ENCODE measurements at regions not wholly inside any gene's neighbourhood (a gene's known extent, or its start where the extent isn't known, plus 50 kb on each side); places are given as distances from the start of the nearest gene placed in this dataset.
"Not testable (repeated sequence)": the region's sequence is repeated elsewhere in the genome, so short reads cannot be mapped to it uniquely, and the experiment has no call there.

- no peak for TF ChIP-seq CTCF (IDR thresholded peaks at IDR 0.05; ENCODE audit: low read depth, low read length)
Observed at GRCh38 chr5:29469581-29469980, 1723.9 kb upstream of the CDH6 start.

GRCh38 chr5:29462241-29462640 lies 1731.2 kb upstream of the CDH6 start:
- no peak overlapping the region for H3K4me3 ChIP-seq (ENCODE audit: low read depth, low read length)
- no peak for TF ChIP-seq CTCF (IDR thresholded peaks at IDR 0.05; ENCODE audit: low read depth, low read length)

More at GRCh38 chr5:29469581-29469980, 1723.9 kb upstream of the CDH6 start:
- no peak overlapping the region for H3K4me3 ChIP-seq (ENCODE audit: low read depth, low read length)

GRCh38 chr5:29460971-29461559 lies 1732.4 kb upstream of the CDH6 start:
- no peak for TF ChIP-seq CTCF (IDR thresholded peaks at IDR 0.05; ENCODE audit: low read depth, low read length)
- H3K4me3 ChIP-seq (ENCODE audit: low read depth, low read length) = no peak overlapping the region

DNA sequence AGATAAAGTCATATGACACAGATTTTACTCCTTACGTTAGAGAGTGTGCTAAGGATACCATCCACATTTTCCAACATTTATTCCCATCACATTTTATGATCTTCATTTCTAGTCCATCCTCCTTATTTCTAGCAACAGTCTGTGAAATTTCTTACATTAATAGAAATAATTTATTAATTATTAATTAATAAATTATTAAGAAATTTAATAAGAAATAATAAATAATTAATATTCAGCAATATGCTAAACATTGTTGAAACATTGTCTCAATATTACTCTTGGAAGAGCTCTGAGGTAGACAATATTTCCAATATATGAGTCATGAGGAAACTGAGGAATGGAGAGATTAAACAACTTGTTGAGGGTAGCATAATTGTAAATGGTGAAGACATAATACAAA lies 1742.5 kb upstream of the CDH6 start:
- H3K4me3 ChIP-seq (ENCODE audit: low read depth, low read length) = not testable (repeated sequence)

- no peak for TF ChIP-seq CTCF (IDR thresholded peaks at IDR 0.05; ENCODE audit: low read depth, low read length)
- H3K4me3 ChIP-seq (ENCODE audit: low read depth, low read length) = no peak overlapping the region
Observed at GRCh38 chr5:29414681-29415080, 1778.8 kb upstream of the CDH6 start.

- no peak for TF ChIP-seq CTCF (IDR thresholded peaks at IDR 0.05; ENCODE audit: low read depth, low read length)
- no peak overlapping the region for H3K4me3 ChIP-seq (ENCODE audit: low read depth, low read length)
Observed at GRCh38 chr5:29412979-29413378, 1780.5 kb upstream of the CDH6 start.

- no peak for TF ChIP-seq CTCF (IDR thresholded peaks at IDR 0.05; ENCODE audit: low read depth, low read length)
- no peak overlapping the region for H3K4me3 ChIP-seq (ENCODE audit: low read depth, low read length)
Observed at GRCh38 chr5:29402270-29402669, 1791.2 kb upstream of the CDH6 start.

GRCh38 chr5:29389993-29390392 lies 1803.5 kb upstream of the CDH6 start:
- no peak overlapping the region for H3K4me3 ChIP-seq (ENCODE audit: low read depth, low read length)
- no peak for TF ChIP-seq CTCF (IDR thresholded peaks at IDR 0.05; ENCODE audit: low read depth, low read length)

All from WI38 (cell line).